ENCODE measurements at regions not wholly inside any gene's neighbourhood (a gene's known extent, or its start where the extent isn't known, plus 50 kb on each side); places are given as distances from the start of the nearest gene placed in this dataset.

DNA sequence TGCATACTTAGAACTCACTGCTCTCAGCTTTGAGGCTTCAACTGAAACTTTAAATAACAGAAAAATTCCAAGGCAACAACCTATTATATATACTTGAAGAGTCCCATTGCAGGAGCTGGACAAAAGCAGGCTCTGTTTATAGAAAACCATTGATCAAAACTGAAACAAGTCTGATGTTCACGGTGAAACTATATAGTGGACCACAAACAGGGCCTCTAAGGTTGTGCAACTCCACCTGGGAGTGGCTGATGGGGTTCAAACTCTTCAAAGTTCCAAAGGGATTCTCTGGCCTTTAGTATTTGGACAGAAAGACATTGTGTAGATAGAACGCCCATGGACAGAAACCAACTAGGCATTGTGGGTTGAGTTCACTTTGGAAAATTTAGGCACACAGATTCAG is 140.3 kb downstream of the ZC3H11B start:
- TF ChIP-seq CEBPB (IDR thresholded peaks at IDR 0.05) (no peak), MAZ (IDR thresholded peaks at IDR 0.05; ENCODE audit: borderline replicate concordance, low read depth, low read length) (no peak), MAFK (IDR thresholded peaks at IDR 0.05; ENCODE audit: partially characterized antibody) (no peak), POLR2A (IDR thresholded peaks at IDR 0.05; ENCODE audit: low read length) (no peak), ZSCAN20 (CRISPR knock-in tag; IDR thresholded peaks at IDR 0.05) (no peak), NFE2L2 (conservative IDR thresholded peaks at IDR 0.05; ENCODE audit: low read length) (no peak), ESRRA (IDR thresholded peaks at IDR 0.05; ENCODE audit: borderline replicate concordance, low read length) (no peak)
- TF ChIP-seq, protein P1, sequence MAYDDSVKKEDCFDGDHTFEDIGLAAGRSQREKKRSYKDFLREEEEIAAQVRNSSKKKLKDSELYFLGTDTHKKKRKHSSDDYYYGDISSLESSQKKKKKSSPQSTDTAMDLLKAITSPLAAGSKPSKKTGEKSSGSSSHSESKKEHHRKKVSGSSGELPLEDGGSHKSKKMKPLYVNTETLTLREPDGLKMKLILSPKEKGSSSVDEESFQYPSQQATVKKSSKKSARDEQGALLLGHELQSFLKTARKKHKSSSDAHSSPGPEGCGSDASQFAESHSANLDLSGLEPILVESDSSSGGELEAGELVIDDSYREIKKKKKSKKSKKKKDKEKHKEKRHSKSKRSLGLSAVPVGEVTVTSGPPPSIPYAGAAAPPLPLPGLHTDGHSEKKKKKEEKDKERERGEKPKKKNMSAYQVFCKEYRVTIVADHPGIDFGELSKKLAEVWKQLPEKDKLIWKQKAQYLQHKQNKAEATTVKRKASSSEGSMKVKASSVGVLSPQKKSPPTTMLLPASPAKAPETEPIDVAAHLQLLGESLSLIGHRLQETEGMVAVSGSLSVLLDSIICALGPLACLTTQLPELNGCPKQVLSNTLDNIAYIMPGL (CRISPR knock-in tag; IDR thresholded peaks at IDR 0.05; ENCODE audit: borderline replicate concordance) = no peak
- TF ChIP-seq, protein P2, sequence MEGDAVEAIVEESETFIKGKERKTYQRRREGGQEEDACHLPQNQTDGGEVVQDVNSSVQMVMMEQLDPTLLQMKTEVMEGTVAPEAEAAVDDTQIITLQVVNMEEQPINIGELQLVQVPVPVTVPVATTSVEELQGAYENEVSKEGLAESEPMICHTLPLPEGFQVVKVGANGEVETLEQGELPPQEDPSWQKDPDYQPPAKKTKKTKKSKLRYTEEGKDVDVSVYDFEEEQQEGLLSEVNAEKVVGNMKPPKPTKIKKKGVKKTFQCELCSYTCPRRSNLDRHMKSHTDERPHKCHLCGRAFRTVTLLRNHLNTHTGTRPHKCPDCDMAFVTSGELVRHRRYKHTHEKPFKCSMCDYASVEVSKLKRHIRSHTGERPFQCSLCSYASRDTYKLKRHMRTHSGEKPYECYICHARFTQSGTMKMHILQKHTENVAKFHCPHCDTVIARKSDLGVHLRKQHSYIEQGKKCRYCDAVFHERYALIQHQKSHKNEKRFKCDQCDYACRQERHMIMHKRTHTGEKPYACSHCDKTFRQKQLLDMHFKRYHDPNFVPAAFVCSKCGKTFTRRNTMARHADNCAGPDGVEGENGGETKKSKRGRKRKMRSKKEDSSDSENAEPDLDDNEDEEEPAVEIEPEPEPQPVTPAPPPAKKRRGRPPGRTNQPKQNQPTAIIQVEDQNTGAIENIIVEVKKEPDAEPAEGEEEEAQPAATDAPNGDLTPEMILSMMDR (IDR thresholded peaks at IDR 0.05) = no peak
- TF ChIP-seq, protein P3, sequence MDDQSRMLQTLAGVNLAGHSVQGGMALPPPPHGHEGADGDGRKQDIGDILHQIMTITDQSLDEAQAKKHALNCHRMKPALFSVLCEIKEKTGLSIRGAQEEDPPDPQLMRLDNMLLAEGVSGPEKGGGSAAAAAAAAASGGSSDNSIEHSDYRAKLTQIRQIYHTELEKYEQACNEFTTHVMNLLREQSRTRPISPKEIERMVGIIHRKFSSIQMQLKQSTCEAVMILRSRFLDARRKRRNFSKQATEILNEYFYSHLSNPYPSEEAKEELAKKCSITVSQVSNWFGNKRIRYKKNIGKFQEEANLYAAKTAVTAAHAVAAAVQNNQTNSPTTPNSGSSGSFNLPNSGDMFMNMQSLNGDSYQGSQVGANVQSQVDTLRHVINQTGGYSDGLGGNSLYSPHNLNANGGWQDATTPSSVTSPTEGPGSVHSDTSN (IDR thresholded peaks at IDR 0.05) = no peak

All from A549 (cell line).